ENCODE measurements at regions not wholly inside any gene's neighbourhood (a gene's known extent, or its start where the extent isn't known, plus 50 kb on each side); places are given as distances from the start of the nearest gene placed in this dataset.

DNA sequence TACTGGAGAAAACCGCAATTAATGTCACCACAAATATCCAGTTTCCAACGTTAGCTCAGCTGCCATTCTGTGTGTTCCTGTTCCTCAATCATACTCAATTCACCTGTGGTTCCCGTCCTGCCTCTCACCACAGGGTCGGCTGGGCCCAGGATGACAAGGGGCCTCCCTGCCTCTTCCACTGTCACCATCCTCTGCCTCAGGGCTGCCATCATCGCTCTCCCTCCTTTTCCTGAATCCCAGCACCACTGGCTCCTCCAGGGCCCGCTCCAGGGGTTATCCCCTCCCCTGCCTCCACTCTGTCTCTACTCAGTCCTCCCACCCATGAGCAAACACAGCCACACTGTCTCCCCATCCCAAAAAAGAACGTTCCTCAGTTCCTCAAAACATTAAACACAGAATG is 170.9 kb upstream of the NSMCE3 start:
- Histone ChIP-seq H3K79me1 (replicated peaks; ENCODE audit: low read length, poor library complexity, severe bottlenecking) (no peaks in the 10 kb centered on the region), H4K8ac (ENCODE audit: low read length) (no peak overlapping the region), H3K4me3 (ENCODE audit: insufficient read depth in 1 of 2, low read depth in 1 of 2, low read length in 2 of 2) (no peak overlapping the region), H3K14ac (ENCODE audit: low read length in 2 of 2) (no peak overlapping the region), H2BK15ac (ENCODE audit: low read depth, poor library complexity, severe bottlenecking) (no peak overlapping the region), H2BK120ac (ENCODE audit: low read depth, low read length) (no peak overlapping the region), H2AK5ac (ENCODE audit: low read length, severe bottlenecking) (no peak overlapping the region), H2AFZ (ENCODE audit: low read depth, low read length) (no peak overlapping the region), H3K4ac (ENCODE audit: low read depth in 1 of 2, low read length in 2 of 2) (no peak overlapping the region), H3K4me2 (ENCODE audit: low read length, poor library complexity, severe bottlenecking) (no peak overlapping the region), H2BK5ac (ENCODE audit: low read depth, low read length, poor library complexity, severe bottlenecking) (no peak overlapping the region), H3K27me3 (ENCODE audit: control insufficient read depth in 1 of 2, insufficient read depth in 1 of 2, low read length in 2 of 2) (peaks cover 2 to 9% of the 10 kb centered on the region in 2 experiments), H3K23ac (ENCODE audit: low read length in 2 of 2) (no peak overlapping the region), H4K91ac (ENCODE audit: low read length) (no peak overlapping the region), H3K9me3 (ENCODE audit: control insufficient read depth, low read length) (no peaks in the 10 kb centered on the region), H3K9ac (ENCODE audit: low read length) (no peak overlapping the region), H3K27ac (ENCODE audit: low read length, poor library complexity, severe bottlenecking) (no peak overlapping the region), H3K36me3 (ENCODE audit: control insufficient read depth in 1 of 2, insufficient read depth in 2 of 2, low read depth in 1 of 2, low read length in 2 of 2) (no peaks in the 10 kb centered on the region), H3K18ac (ENCODE audit: low read depth in 1 of 2, low read length in 2 of 2) (no peak overlapping the region), H3K4me1 (ENCODE audit: control insufficient read depth, insufficient read depth, low read depth, low read length) (no peaks in the 10 kb centered on the region), H2BK12ac (ENCODE audit: low read length in 2 of 2) (no peak overlapping the region)
- DNase-seq: no peak
- 69% methylated on average over 7 of the region's 7 CpGs for WGBS

DNA sequence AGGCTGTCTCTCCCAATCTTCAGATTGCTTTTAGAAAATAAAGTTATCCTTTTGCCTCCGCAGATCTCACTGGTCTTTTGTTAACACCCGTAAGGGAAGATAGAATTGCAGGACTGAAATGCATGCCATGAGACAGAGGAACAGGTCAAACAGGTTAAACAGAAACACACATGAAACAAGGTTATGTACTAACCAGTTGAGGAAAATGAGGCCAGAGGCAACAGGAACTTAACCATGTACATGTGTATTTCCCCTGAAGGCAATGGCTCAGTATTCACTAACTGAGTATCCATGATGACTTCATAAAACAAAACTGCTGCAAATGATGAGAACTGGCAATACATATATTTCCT is 169.1 kb upstream of the NSMCE3 start:
- no peak overlapping the region for H4K8ac ChIP-seq (ENCODE audit: low read length)
- H3K36me3 ChIP-seq (ENCODE audit: control insufficient read depth in 1 of 2, insufficient read depth in 2 of 2, low read depth in 1 of 2, low read length in 2 of 2): no peaks in the 10 kb centered on the region
- no peaks in the 10 kb centered on the region for H3K4me1 ChIP-seq (ENCODE audit: control insufficient read depth, insufficient read depth, low read depth, low read length)
- no peaks in the 10 kb centered on the region for H3K9me3 ChIP-seq (ENCODE audit: control insufficient read depth, low read length)
- H2BK15ac ChIP-seq (ENCODE audit: low read depth, poor library complexity, severe bottlenecking): no peak overlapping the region
- H3K4me3 ChIP-seq (ENCODE audit: insufficient read depth in 1 of 2, low read depth in 1 of 2, low read length in 2 of 2): no peak overlapping the region
- no peak overlapping the region for H3K18ac ChIP-seq (ENCODE audit: low read depth in 1 of 2, low read length in 2 of 2)
- peaks cover 2 to 12% of the 10 kb centered on the region in 2 experiments for H3K27me3 ChIP-seq (ENCODE audit: control insufficient read depth in 1 of 2, insufficient read depth in 1 of 2, low read length in 2 of 2)
- H3K4ac ChIP-seq (ENCODE audit: low read depth in 1 of 2, low read length in 2 of 2): no peak overlapping the region
- no peak overlapping the region for H2BK12ac ChIP-seq (ENCODE audit: low read length in 2 of 2)
- no peak overlapping the region for H3K4me2 ChIP-seq (ENCODE audit: low read length, poor library complexity, severe bottlenecking)
- no peak overlapping the region for H3K14ac ChIP-seq (ENCODE audit: low read length in 2 of 2)
- H2AK5ac ChIP-seq (ENCODE audit: low read length, severe bottlenecking): no peak overlapping the region
- H2BK5ac ChIP-seq (ENCODE audit: low read depth, low read length, poor library complexity, severe bottlenecking): no peak overlapping the region
- 74% methylated on average over 2 of the region's 2 CpGs for WGBS
- H3K79me1 ChIP-seq (replicated peaks; ENCODE audit: low read length, poor library complexity, severe bottlenecking): no peaks in the 10 kb centered on the region
- H4K91ac ChIP-seq (ENCODE audit: low read length): no peak overlapping the region
- no peak overlapping the region for H2BK120ac ChIP-seq (ENCODE audit: low read depth, low read length)
- no peak for DNase-seq
- H3K27ac ChIP-seq (ENCODE audit: low read length, poor library complexity, severe bottlenecking): no peak overlapping the region
- no peak overlapping the region for H3K9ac ChIP-seq (ENCODE audit: low read length)
- H2AFZ ChIP-seq (ENCODE audit: low read depth, low read length): no peak overlapping the region
- no peak overlapping the region for H3K23ac ChIP-seq (ENCODE audit: low read length in 2 of 2)

DNA sequence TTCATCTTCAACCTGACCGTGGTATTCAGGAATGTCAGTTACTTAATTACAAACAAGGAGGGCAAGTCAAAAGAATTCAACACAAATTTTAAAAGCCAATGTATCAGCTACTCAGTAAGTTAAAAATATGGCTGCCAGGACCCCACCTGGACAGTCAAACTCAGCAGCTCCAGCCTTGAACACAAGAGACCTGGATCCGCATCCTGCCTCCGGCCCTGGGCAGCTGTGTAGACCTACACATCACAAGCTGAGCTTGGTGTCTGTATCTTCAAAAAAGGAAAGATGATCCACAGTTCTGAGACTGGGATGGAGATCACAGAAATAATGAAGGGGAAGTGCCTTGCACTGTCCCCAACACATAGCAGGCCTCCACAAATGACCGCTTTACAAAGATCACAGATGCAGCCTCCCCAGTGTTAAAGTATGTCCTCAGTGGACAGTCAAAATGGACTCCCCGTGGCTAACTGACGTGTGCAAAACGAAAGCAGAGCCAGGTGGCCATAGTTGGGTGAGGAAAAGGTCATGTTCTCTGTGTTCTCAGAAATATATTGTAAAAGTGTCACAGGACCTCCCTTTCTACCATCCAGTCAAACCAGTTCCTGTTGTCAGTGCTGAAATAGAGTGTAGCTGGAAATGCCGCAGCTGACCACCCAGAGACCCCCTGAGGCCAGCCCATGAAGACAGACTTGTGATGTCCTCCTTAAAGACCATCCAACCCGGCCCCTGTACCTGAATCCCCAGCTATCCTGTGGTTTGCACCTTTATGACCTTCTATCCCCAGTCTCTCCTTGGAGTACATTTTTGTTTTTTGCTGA is 168.5 kb upstream of the NSMCE3 start:
- DNase-seq: no peak
- H3K18ac ChIP-seq (ENCODE audit: low read depth in 1 of 2, low read length in 2 of 2): no peak overlapping the region

DNA sequence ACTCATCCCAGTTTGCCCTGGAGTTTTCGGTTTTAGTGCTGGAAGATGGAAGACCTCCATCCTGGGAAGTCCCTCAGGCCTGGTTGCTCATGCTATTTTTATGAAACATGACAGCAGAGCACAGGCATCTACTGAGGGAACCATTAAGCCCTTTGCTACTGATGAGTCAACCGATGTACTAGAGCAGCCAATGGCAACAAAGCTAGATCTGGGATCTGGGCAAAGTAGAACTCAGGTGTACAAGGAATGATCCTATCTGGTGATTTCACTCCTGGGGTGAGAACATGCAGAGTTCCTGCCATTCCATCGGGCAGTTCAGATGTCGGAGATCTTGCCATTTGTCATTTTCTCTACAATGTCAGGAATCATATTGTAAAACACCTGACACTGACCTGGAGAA is 166.2 kb upstream of the NSMCE3 start:
- no peak overlapping the region for H3K4me3 ChIP-seq (ENCODE audit: insufficient read depth in 1 of 2, low read depth in 1 of 2, low read length in 2 of 2)
- H2BK120ac ChIP-seq (ENCODE audit: low read depth, low read length): no peak overlapping the region
- 94% methylated on average over 4 of the region's 4 CpGs for WGBS
- H4K8ac ChIP-seq (ENCODE audit: low read length): no peak overlapping the region
- no peak overlapping the region for H2AFZ ChIP-seq (ENCODE audit: low read depth, low read length)
- no peak overlapping the region for H3K4ac ChIP-seq (ENCODE audit: low read depth in 1 of 2, low read length in 2 of 2)
- H3K23ac ChIP-seq (ENCODE audit: low read length in 2 of 2): no peak overlapping the region
- H2AK5ac ChIP-seq (ENCODE audit: low read length, severe bottlenecking): no peak overlapping the region
- no peak overlapping the region for H3K9ac ChIP-seq (ENCODE audit: low read length)
- H3K14ac ChIP-seq (ENCODE audit: low read length in 2 of 2): no peak overlapping the region
- no peaks in the 10 kb centered on the region for H3K79me1 ChIP-seq (replicated peaks; ENCODE audit: low read length, poor library complexity, severe bottlenecking)
- H3K27me3 ChIP-seq (ENCODE audit: control insufficient read depth in 1 of 2, insufficient read depth in 1 of 2, low read length in 2 of 2): peaks cover 2 to 7% of the 10 kb centered on the region in 2 experiments
- no peak overlapping the region for H3K27ac ChIP-seq (ENCODE audit: low read length, poor library complexity, severe bottlenecking)
- no peak overlapping the region for H3K4me2 ChIP-seq (ENCODE audit: low read length, poor library complexity, severe bottlenecking)
- H3K18ac ChIP-seq (ENCODE audit: low read depth in 1 of 2, low read length in 2 of 2): no peak overlapping the region
- H3K36me3 ChIP-seq (ENCODE audit: control insufficient read depth in 1 of 2, insufficient read depth in 2 of 2, low read depth in 1 of 2, low read length in 2 of 2): no peaks in the 10 kb centered on the region
- DNase-seq: no peak
- no peak overlapping the region for H4K91ac ChIP-seq (ENCODE audit: low read length)
- no peak overlapping the region for H2BK15ac ChIP-seq (ENCODE audit: low read depth, poor library complexity, severe bottlenecking)
- H3K9me3 ChIP-seq (ENCODE audit: control insufficient read depth, low read length): no peaks in the 10 kb centered on the region
- no peak overlapping the region for H2BK5ac ChIP-seq (ENCODE audit: low read depth, low read length, poor library complexity, severe bottlenecking)
- H3K4me1 ChIP-seq (ENCODE audit: control insufficient read depth, insufficient read depth, low read depth, low read length): no peaks in the 10 kb centered on the region
- H2BK12ac ChIP-seq (ENCODE audit: low read length in 2 of 2): no peak overlapping the region

More for the DNA sequence above, 168.5 kb upstream of the NSMCE3 start:
- peaks cover 2 to 12% of the 10 kb centered on the region in 2 experiments for H3K27me3 ChIP-seq (ENCODE audit: control insufficient read depth in 1 of 2, insufficient read depth in 1 of 2, low read length in 2 of 2)
- no peaks in the 10 kb centered on the region for H3K4me1 ChIP-seq (ENCODE audit: control insufficient read depth, insufficient read depth, low read depth, low read length)
- no peak overlapping the region for H3K23ac ChIP-seq (ENCODE audit: low read length in 2 of 2)
- H3K9ac ChIP-seq (ENCODE audit: low read length): no peak overlapping the region
- H3K4me2 ChIP-seq (ENCODE audit: low read length, poor library complexity, severe bottlenecking): no peak overlapping the region
- no peak overlapping the region for H4K91ac ChIP-seq (ENCODE audit: low read length)
- H2AK5ac ChIP-seq (ENCODE audit: low read length, severe bottlenecking): no peak overlapping the region
- WGBS: 75% methylated on average over 9 of the region's 9 CpGs
- H3K27ac ChIP-seq (ENCODE audit: low read length, poor library complexity, severe bottlenecking): no peak overlapping the region
- no peak overlapping the region for H3K4ac ChIP-seq (ENCODE audit: low read depth in 1 of 2, low read length in 2 of 2)
- no peak overlapping the region for H3K4me3 ChIP-seq (ENCODE audit: insufficient read depth in 1 of 2, low read depth in 1 of 2, low read length in 2 of 2)
- no peak overlapping the region for H2BK5ac ChIP-seq (ENCODE audit: low read depth, low read length, poor library complexity, severe bottlenecking)
- H3K14ac ChIP-seq (ENCODE audit: low read length in 2 of 2): no peak overlapping the region
- H2AFZ ChIP-seq (ENCODE audit: low read depth, low read length): no peak overlapping the region
- H3K79me1 ChIP-seq (replicated peaks; ENCODE audit: low read length, poor library complexity, severe bottlenecking): no peaks in the 10 kb centered on the region
- no peaks in the 10 kb centered on the region for H3K9me3 ChIP-seq (ENCODE audit: control insufficient read depth, low read length)
- H2BK12ac ChIP-seq (ENCODE audit: low read length in 2 of 2): no peak overlapping the region
- H2BK15ac ChIP-seq (ENCODE audit: low read depth, poor library complexity, severe bottlenecking): no peak overlapping the region
- H2BK120ac ChIP-seq (ENCODE audit: low read depth, low read length): no peak overlapping the region
- no peak overlapping the region for H4K8ac ChIP-seq (ENCODE audit: low read length)
- no peaks in the 10 kb centered on the region for H3K36me3 ChIP-seq (ENCODE audit: control insufficient read depth in 1 of 2, insufficient read depth in 2 of 2, low read depth in 1 of 2, low read length in 2 of 2)

All from mesenchymal stem cell (in vitro differentiated cells and primary cell).